ENCODE measurements at regions not wholly inside any gene's neighbourhood (a gene's known extent, or its start where the extent isn't known, plus 50 kb on each side); places are given as distances from the start of the nearest gene placed in this dataset.

GRCh38 chr9:90016272-90016671 lies 411.5 kb downstream of the GADD45G start:
- no peak for DNase-seq

- no peak for DNase-seq
Observed at GRCh38 chr9:90017679-90018078, 412.9 kb downstream of the GADD45G start.

- DNase-seq: no peak
Observed at GRCh38 chr9:90018688-90019087, 413.9 kb downstream of the GADD45G start.

GRCh38 chr9:90019626-90020025 lies 414.8 kb downstream of the GADD45G start:
- DNase-seq: no peak

- DNase-seq: no peak
Observed at GRCh38 chr9:90020276-90020871, 415.6 kb downstream of the GADD45G start.

GRCh38 chr9:90021216-90021906 lies 416.5 kb downstream of the GADD45G start:
- no peak for DNase-seq

- DNase-seq: no peak
Observed at GRCh38 chr9:90022474-90022873, 417.7 kb downstream of the GADD45G start.

GRCh38 chr9:90023861-90024260 lies 419.0 kb downstream of the GADD45G start:
- no peak for DNase-seq

GRCh38 chr9:90024409-90024808 lies 419.6 kb downstream of the GADD45G start:
- no peak for DNase-seq

GRCh38 chr9:90024823-90025222 lies 420.0 kb downstream of the GADD45G start:
- no peak for DNase-seq

GRCh38 chr9:90025816-90026215 lies 421.0 kb downstream of the GADD45G start:
- no peak for DNase-seq

- no peak for DNase-seq
Observed at GRCh38 chr9:90027296-90027790, 422.5 kb downstream of the GADD45G start.

GRCh38 chr9:90029386-90029785 lies 424.6 kb downstream of the GADD45G start:
- no peak for DNase-seq

GRCh38 chr9:90029996-90030395 lies 425.2 kb downstream of the GADD45G start:
- DNase-seq: no peak

GRCh38 chr9:90032296-90033027 lies 427.6 kb downstream of the GADD45G start:
- no peak for DNase-seq

- no peak for DNase-seq
Observed at GRCh38 chr9:90033028-90033650, 428.3 kb downstream of the GADD45G start.

GRCh38 chr9:90034071-90034470 lies 429.3 kb downstream of the GADD45G start:
- DNase-seq: peak; percentile 43

GRCh38 chr9:90035471-90035870 lies 430.7 kb downstream of the GADD45G start:
- DNase-seq: no peak

GRCh38 chr9:90037146-90037797 lies 432.5 kb downstream of the GADD45G start:
- DNase-seq: peak; percentile 66

- DNase-seq: peak; percentile 79
Observed at GRCh38 chr9:90038763-90039162, 434.0 kb downstream of the GADD45G start.

- DNase-seq: peak; percentile 81
Observed at GRCh38 chr9:90044263-90044662, 439.5 kb downstream of the GADD45G start.

- DNase-seq: peak; percentile 88
Observed at GRCh38 chr9:90044710-90045151, 439.9 kb downstream of the GADD45G start.
